GM21390 (cell line): ENCODE measurements at regions not wholly inside any gene's neighbourhood (a gene's known extent, or its start where the extent isn't known, plus 50 kb on each side); places are given as distances from the start of the nearest gene placed in this dataset.
"Not testable (repeated sequence)": the region's sequence is repeated elsewhere in the genome, so short reads cannot be mapped to it uniquely, and the experiment has no call there.

Experiments used
- ATAC-seq: cut with Tn5 transposase; IDR thresholded peaks from one replicate; pipeline ENCODE4 v1.9.1; 2021; ENCODE audit not compliant: unreplicated experiment

DNA sequence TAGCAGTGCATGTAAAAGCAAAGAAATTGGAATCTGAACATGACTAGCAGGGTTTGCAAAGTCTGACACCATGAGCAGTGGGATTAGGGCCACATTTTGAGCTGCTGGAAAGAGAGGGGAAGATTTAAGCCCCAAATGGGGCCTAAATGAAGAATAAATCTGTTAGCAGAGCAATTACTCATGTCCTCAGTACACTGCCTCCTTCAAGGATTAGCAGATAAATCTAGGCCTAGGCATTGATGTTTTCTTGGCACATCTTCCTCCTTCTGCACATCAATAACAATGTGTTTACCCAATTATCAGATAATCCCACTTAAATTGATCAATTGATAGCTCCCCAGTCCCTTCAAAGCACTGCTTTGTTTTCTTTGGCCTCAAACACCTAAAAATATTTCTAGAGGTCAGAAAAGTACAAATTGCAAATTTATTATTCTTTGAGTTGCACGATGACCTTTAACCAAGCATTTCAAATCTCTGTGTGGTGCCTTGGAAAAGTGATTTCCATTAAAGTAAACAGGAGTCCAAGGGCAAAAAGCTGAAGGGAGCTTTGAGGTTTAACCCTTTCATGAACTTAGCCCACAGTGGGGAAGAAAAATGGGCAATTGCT lies 514.7 kb upstream of the CHORDC1 start:
- ATAC-seq: no peak

DNA sequence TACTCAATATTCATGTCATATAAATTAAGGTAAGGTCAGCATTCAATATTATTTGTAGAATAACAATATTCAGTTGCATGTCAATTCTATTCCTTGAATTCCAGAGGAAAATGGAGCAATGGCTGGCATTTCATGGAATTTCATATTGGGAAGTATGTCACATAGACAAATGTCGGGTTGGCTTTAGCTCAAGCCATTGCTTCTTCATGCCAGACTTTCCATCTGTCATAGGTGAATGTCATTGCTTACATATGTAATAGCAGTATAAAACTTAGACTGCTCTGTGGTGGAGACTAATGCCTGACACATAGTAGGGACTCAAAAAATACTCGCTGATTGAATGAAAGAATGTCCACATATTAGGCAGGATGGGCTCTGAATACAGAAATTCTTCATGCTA lies 509.6 kb upstream of the CHORDC1 start:
- ATAC-seq: no peak

DNA sequence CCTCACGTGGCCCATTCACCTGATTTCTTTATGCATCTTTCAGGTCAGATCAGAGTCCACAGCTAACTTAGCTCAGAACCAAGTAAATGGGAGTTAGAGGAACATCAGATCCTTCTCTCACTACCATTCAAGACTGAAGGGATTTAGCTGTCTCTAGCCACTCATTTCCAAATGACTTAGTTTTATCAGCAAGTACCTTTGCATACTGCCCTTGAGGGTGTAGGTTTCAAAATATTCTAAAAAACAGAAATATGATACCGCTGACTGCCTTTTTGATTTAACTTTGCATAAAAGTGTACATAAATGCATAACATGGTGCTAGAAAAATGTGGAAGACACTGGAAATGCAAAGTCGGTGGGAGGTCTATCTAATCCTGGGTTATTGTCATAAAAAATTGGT lies 500.6 kb upstream of the CHORDC1 start:
- no peak for ATAC-seq

DNA sequence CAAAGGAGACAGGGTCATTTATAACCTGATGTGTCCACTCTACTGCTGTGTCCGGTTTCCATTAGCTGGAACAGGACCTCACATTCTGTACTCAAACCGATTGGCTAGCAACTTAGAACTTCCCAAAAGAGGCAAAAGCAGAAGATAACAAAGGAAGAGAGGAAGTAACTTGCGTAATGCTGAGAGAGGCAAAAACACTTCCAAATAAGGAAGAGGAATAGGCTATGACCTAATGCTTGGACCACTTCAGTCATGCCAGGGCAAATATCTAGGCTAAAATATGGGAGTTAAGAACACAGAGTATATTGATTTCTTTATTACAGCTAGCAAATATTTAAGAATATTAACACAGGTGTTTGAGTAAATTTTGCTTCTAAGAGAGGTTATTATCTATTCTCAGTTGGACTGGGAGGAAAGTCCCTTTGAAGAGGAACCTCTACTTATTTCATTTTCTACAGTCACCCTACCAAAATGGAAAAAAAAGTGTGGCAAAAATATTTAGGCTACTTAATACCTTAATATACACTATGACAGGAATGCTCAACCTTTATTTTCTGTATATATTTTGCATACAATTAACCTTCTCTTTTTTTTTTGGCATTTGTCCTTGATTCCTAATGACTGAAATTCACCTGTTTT lies 499.8 kb upstream of the CHORDC1 start:
- no peak for ATAC-seq

DNA sequence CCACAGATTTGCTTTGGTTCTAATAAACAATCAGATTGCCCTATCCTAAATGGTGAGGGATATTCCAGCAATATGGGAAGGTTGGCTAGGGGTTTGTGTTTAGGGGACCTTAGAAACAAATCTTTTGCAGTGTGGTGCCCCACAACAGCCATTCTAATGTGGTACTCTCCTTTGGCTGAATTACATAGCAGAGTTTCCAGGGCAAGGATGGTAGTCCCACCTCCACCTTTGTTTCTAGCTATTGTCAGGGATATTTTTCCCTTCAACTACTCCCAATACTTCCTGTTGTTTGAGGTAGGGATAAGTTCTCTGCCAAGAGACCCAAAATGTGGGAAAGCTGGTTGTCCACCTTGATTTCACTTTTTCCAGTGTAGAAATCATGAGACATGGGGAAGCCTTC lies 494.7 kb upstream of the CHORDC1 start:
- no peak for ATAC-seq

DNA sequence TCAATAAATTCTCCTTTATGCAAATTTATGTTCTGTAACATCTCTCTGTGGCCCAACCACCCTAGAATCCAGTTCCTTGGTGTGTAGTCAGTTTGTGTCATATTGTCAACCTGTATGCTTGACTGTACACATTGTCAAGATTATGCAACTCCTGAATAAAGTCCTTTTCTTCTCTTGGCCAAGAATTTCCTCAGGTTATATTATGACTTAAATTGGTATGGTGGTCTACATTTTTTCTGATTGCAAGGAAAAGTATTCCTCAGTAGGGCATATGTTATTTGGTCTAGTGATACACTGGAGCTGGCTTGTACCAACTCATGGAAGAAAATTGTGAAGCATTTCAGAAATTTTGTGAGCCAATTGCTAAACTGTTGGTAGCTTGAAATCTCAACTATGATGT lies 482.8 kb upstream of the CHORDC1 start:
- ATAC-seq: no peak

DNA sequence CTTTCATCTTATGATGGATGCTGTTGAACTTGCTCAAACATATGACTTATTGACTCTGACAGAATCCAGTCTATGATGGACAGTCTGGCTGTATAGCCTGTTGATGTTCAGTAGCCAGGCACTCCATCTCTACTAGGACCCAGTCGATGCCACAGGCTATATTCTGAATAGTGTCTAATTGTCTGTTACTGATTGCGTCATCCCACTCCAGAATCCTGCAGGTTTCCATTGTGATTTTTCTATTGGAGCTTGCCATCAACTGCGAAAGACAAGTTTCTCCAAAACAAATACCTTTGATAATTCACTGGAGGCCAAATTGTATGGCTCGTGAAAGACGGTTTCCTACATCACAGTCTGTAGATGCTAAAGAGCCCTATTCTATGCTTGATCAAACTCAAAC lies 481.7 kb upstream of the CHORDC1 start:
- ATAC-seq: no peak

DNA sequence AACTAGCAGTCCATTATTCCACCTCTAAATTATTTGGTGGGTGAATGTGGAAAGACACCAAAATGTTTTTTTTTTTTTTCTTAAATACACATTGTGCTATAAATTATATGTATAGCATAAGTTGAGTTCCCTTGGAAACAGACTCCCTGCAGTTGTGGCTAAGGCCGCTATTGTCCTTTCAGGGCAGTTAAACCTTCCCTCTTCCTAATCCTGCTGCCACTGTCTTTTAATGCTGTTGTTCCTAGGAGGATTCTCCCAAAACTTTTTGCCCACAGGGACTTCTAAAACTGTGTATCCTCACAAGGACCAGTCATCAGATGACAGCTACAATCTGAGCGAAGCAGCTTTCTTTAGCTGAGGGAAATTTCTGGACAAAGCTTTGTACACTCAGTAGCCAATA lies 478.9 kb upstream of the CHORDC1 start:
- no peak for ATAC-seq

DNA sequence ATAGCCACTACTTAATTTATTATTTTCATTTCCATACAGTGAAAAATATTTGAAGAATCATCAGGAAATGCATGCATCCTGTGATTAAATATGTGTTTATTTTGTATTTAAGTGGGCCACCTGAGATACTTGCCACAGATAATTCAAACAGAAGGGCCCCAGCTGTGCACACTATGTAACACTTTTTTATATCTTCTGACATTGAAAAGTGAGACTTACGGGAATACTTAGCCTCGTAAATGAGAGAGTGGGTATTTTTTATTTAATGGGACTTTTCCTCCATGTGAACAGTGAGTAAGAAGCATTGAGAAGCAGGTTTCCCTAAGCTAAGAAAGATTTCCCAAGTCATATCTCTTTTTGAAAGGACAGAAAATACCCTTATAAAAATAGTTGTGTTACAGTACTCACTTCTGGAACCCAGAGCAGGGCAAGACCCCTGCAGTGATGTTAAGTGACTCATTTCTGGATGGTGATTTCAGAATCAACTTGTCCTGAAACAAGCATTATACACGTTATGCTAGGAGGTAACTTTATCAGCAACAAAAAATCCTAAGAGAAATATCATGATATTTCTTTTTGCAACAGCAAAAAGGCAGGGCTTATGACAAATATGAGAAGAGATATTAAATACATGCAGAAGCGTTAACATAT lies 478.1 kb upstream of the CHORDC1 start:
- peak; percentile 71 for ATAC-seq

DNA sequence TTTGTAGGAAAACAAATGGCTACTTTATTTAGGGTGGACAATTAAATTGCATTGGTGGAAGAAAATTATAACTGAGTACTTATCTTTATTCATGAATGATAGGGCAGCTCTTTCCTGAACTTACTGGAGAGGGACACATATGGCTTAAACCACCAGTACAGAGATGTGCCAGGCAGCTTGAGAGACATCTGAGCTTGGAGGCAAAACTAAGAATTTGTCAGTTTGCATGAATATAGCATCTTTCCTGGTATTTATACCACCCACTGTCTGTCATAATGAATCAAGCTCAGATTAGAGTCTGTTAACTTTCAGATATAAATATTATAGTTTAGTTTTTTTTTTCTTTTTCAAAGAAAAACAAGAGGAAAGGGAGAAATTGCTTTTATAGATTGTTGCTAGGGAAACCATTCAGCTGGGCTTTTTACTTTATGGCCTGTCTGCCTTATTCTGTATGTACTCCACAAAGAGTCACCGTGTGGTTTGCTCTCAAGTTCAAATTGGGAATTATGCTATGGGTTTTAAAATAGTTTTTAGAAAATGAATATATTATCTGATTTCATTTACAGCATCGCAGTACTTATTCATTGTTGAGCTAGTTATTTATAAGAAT lies 477.0 kb upstream of the CHORDC1 start:
- no peak for ATAC-seq

DNA sequence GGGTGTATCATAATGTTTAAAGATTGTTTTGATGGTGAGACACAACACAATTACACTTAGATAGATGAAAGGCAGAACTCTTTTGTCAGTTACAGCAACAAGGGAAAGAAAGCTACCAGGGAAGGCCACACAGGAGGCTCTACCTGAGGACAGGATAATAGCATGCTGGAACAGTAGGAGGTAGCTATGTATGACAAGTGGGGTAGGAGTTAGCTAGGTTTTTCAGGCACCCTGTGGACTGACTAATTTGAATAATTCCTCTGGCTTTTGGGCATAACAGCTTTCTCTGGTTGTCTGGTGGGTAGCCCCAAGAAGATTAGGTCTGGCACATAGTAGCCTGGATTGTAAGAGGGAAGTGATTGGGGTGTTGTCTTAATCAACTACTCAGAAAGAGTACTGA lies 475.4 kb upstream of the CHORDC1 start:
- no peak for ATAC-seq

DNA sequence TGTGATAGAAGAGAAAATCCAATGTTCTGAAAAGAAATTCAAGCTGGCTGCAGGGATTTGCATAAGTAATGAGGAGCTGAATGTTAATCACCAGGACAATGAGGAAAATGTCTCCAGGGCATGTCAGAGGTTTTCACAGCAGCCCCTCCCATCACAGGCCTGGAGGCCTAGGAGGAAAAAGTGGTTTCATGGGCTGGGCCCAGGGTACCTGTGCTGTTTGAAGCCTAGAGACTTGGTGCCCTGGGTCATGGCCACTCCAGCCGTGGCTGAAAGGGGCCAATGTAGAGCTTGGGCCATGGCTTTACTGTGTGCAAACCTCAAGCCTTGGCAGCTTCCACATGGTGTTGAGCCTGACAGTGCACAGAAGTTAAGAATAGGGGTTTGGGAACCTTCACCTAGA lies 452.6 kb upstream of the CHORDC1 start:
- not testable (repeated sequence) for ATAC-seq

DNA sequence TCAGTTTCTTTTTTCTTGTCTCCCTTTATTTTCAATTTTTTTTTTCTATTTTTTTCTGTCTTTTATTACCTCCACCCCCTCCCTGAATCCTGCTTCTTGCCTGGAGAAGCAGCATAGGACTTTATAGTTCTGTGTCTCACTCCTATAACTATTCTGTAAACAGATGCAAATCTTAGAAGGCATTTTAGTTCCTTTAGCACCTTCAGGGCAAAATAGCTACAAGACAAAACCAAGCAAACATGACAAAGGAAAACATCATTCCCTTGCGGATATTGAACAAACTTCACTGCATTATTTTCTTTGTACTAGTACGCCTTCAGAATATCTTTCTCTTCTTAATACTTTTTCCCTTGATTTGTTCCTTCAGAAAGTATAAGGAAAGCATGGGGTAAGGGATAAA lies 446.2 kb upstream of the CHORDC1 start:
- ATAC-seq: no peak

DNA sequence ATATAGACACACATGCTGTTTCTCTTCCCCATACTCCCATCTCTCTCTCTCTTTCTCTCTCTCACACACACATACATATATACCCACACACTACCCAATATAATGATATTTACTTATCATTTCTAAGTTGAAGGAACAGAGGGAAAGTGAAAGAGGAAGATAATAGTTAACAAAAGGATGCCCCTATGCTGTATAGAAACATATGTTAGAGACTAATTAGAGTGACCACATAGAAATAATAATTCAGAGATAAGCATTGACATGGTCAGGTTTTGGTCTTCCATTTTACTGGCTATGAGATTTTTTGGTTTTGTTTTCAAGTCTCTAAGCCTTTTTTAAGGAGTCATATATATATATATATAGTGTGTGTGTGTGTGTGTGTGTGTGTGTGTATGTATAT lies 445.7 kb upstream of the CHORDC1 start:
- no peak for ATAC-seq

DNA sequence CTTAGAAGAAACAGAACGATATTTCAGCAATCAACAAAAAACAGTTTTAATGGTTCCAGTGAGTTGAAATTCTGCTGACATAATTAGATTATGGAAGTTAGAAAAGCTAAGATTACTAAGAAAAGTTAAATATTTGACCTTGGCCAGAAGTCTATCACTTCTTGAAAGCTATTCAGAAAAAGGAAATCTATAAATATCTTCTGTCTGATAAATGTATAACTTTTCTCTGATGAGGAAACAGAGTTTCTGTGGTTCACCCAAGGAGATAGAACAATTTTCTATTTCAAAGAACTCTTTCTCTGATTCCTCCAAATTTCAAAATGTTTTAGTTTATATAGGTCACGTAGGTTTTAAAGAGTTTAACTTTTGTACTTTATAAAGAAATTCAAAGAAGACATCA lies 438.4 kb upstream of the CHORDC1 start:
- ATAC-seq: peak; percentile 64

DNA sequence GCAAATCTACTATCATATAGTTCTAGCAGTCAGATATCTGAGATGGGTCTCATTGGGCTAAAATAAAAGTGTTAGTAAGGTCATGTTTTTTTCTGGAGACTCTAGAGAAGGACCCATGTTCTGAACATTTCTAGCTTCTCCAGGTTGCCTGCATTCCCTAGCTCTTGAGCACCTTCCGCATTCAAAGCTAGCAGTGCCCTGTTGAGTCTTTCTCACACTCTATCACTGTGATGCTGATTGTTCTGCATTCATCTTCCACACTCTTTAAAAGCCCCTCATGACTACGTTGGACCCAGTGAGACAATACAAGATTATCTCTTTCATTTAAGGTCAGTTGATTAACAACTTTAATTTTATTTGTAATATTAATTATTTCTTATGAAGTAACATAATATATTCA lies 433.3 kb upstream of the CHORDC1 start:
- no peak for ATAC-seq

DNA sequence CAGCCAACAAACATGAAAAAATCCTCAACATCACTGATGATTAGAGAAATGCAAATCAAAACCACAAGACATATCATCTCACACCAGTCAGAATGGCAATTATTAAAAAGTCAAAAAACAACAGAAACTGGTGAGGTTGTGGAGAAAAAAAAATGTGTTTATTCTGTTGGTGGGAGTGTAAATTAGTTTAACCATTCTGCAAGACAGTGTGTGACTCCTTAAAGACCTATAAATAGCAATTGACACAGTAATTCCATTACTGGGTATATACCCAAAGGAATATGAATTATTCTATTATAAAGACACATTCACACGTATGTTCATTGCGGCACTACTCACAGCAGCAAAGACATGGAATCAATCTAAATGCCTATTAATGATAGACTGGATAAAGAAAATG lies 427.3 kb upstream of the CHORDC1 start:
- ATAC-seq: no peak

DNA sequence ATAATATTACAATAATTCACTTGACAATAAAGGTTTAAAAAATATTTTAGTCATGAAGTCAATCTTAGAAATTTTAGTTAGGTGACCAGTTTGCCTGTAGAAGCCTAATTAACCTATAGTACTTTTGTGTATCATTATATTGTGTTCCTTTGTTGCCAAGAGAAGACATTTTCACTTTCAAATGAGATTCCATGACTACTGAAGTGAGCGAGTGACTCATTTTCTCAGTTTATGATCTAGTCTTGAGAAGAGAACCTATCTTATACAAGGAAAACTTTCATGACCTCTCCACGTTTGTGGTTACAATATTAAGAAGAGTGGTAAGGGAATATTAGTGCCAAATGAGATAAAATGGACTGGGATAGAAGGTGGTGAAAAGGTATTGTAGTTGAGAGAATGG lies 423.9 kb upstream of the CHORDC1 start:
- no peak for ATAC-seq

DNA sequence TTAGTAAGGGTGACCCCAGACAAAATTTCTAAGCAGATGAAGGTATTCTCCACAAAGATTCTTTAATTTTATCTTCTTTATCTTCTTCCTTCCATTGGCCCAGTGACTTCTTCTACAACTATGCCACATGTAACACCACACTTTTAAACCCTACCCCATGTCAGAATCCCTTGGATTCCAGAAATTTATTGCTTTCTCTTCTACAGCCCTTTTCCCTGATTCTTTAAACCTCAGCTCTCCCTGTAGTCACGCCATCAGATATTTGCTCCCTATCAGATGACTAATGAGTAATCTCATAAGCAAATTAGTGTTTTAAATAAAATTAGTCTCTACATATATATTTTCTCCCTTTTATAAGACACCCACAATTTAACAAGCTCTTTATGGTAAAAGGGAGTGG lies 423.4 kb upstream of the CHORDC1 start:
- no peak for ATAC-seq

DNA sequence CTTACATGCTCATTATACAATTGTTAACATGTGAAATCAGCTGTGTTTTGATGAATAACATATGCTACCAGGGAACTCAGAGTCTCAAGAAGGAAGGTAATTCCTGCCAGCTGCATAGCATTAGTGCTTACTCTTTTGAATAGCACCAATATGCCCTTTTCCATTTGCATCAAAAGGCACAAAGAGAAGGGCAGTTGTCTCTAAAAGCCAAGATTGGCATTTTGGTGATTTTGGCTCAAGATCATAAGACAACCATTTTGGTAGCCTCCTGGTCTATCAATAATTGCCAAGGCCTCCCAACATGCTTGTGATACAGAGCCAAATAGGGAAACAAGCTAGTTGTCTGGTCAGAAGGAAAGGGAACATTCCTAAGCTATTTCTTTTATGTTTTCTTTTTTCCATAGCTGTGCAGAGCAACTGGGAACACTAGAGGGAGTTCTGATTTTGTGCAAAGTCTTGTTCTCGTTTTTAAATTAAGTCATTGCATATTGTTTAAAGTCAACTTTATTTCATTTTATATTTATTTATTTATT lies 416.7 kb upstream of the CHORDC1 start:
- no peak for ATAC-seq

DNA sequence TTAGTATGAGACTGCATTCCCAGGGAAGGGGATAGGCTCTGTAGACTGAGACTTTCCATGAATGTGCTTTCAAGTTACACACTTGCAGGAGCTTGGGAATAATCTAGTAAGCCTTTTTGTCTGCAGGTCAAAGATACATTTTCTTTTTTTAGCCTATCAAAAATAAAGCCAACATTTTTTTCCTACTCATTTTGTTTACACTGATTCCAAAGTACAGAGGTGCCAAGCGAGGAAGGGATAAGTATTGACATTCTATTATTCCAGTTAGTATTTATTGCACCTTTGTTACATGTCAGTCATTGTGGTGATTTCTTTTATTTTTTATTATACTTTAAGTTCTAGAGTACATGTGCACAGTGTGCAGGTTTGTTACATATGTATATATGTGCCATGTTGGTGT lies 413.0 kb upstream of the CHORDC1 start:
- ATAC-seq: no peak

DNA sequence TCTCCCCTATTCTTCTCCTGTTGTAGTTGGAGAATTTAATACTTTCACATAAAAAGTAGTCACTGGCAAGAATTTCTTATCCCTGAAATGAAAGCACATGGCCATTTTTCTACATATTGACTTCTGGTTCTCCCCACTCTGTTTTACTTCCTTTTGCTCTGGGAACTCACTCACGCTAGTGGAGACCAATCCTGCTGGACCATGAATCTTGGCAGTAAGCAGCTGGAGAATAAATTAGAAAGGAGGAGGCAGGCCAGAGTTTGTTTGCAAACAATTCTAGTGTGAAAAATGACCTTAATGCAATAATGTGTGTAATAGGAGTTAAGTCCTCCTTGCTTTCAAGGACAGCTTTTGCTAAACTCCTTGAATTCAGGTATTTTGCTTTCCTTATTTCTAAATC lies 412.3 kb upstream of the CHORDC1 start:
- no peak for ATAC-seq
